HepG2 (cell line): ENCODE measurements at regions not wholly inside any gene's neighbourhood (a gene's known extent, or its start where the extent isn't known, plus 50 kb on each side); places are given as distances from the start of the nearest gene placed in this dataset.

ENCODE experiments used
- CCAR2 ChIP-seq: fragments of 200-400 bp; formaldehyde crosslinking; optimal IDR thresholded peaks from 2 replicates; pipeline ENCODE3; 2018; ENCODE audit warnings: low read depth, mild to moderate bottlenecking, low read length, moderate library complexity
- CEBPG ChIP-seq: IDR thresholded peaks from 2 replicates; pipeline ENCODE4 v1.6.1; 2016
- ETV5 ChIP-seq: IDR thresholded peaks from 2 replicates; pipeline ENCODE4 v1.6.1; 2018; ENCODE audit warnings: missing biosample characterization, missing genetic modification reagents, inconsistent platforms, borderline replicate concordance
- FOXP1 ChIP-seq, 2 experiments: fragments of 450-650 bp in 1 of 2; IDR thresholded peaks; 2 replicates each; pipeline ENCODE4 v1.6.1; 2017 to 2018; ENCODE audit warnings: antibody characterized with exemption in 1 of 2
- GLI4 ChIP-seq: sonication (generic); formaldehyde crosslinking; IDR thresholded peaks from 2 replicates; pipeline ENCODE4 v1.5.1; 2020; ENCODE audit warnings: missing genetic modification reagents, mild to moderate bottlenecking, moderate library complexity, borderline replicate concordance
- HDAC1 ChIP-seq: sonication (generic); formaldehyde crosslinking; IDR thresholded peaks from 2 replicates; pipeline ENCODE4 v1.5.1; 2020; ENCODE audit warnings: mild to moderate bottlenecking, missing genetic modification reagents
- HOXA3 ChIP-seq: sonication (generic); formaldehyde crosslinking; IDR thresholded peaks from 2 replicates; pipeline ENCODE4 v1.5.0; 2020; ENCODE audit warnings: missing genetic modification reagents
- MAFK ChIP-seq, 2 experiments: IDR thresholded peaks in 1 of 2; conservative IDR thresholded peaks in 1 of 2; 2 replicates each; pipeline ENCODE4 v1.6.1; 2011; ENCODE audit warnings: improper control_type of control experiment in 2 of 2, low read length in 2 of 2
- MED1 ChIP-seq: sonication (generic); formaldehyde crosslinking; IDR thresholded peaks from 2 replicates; pipeline ENCODE4 v1.4.0; 2020; ENCODE audit warnings: missing genetic modification reagents
- PHF21A ChIP-seq: sonication (generic); formaldehyde crosslinking; IDR thresholded peaks from 2 replicates; pipeline ENCODE4 v1.5.0; 2020; ENCODE audit warnings: mild to moderate bottlenecking, missing genetic modification reagents
- PTBP1 ChIP-seq: fragments of 200-400 bp; formaldehyde crosslinking; IDR thresholded peaks from 2 replicates; pipeline ENCODE4 v1.6.1; 2018; ENCODE audit warnings: low read length, low read depth; ENCODE audit not compliant: poor library complexity, severe bottlenecking
- SALL1 ChIP-seq: sonication (generic); formaldehyde crosslinking; IDR thresholded peaks from 2 replicates; pipeline ENCODE4 v1.8.0; 2022; ENCODE audit warnings: mild to moderate bottlenecking, missing genetic modification reagents
- ZEB1 ChIP-seq: IDR thresholded peaks from 2 replicates; pipeline ENCODE4 v1.6.1; 2012; ENCODE audit warnings: mild to moderate bottlenecking, low read depth, inconsistent platforms; ENCODE audit not compliant: insufficient replicate concordance
- ZFY ChIP-seq: sonication (generic); formaldehyde crosslinking; IDR thresholded peaks from 2 replicates; pipeline ENCODE4 v1.4.0; 2020; ENCODE audit warnings: missing genetic modification reagents
- ZNF747 ChIP-seq: sonication (generic); formaldehyde crosslinking; IDR thresholded peaks from 2 replicates; pipeline ENCODE4 v1.8.1; 2023; ENCODE audit warnings: missing genetic modification reagents, mild to moderate bottlenecking, borderline replicate concordance
- ZNF749 ChIP-seq: sonication (generic); formaldehyde crosslinking; IDR thresholded peaks from 2 replicates; pipeline ENCODE4 v1.8.0; 2022; ENCODE audit warnings: mild to moderate bottlenecking, missing genetic modification reagents, moderate library complexity, borderline replicate concordance
- ZSCAN20 ChIP-seq: sonication (generic); formaldehyde crosslinking; IDR thresholded peaks from 2 replicates; pipeline ENCODE4 v1.4.0; 2020; ENCODE audit warnings: missing genetic modification reagents, mild to moderate bottlenecking, borderline replicate concordance
- TF ChIP-seq, protein P1 (sequence below): sonication (generic); formaldehyde crosslinking; IDR thresholded peaks from 2 replicates; pipeline ENCODE4 v1.4.0; 2020; ENCODE audit warnings: missing genetic modification reagents
- TF ChIP-seq, protein P2 (sequence below): IDR thresholded peaks from 2 replicates; pipeline ENCODE4 v1.6.1; 2016

DNA sequence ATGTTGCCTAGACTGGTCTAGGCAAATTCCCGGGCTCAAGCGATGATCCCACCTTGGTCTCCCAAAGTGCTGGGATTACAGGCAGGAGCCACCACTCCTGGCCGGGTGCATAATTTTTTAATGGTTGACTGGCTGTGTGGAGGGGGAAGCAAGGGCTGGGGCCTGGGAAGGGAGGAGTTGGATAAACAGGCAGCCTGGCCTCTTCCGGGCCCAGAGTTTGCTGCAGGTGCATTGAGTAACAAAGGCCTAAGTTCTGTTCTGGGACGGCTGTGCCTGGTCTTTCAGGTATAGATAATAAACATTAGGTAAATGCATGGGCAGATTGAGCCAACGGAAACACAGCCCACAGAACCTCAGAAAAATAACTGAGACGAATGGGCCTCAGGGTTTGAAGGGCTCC, 191.3 kb upstream of the TBX3 start (continued):
- TF ChIP-seq, protein P1, sequence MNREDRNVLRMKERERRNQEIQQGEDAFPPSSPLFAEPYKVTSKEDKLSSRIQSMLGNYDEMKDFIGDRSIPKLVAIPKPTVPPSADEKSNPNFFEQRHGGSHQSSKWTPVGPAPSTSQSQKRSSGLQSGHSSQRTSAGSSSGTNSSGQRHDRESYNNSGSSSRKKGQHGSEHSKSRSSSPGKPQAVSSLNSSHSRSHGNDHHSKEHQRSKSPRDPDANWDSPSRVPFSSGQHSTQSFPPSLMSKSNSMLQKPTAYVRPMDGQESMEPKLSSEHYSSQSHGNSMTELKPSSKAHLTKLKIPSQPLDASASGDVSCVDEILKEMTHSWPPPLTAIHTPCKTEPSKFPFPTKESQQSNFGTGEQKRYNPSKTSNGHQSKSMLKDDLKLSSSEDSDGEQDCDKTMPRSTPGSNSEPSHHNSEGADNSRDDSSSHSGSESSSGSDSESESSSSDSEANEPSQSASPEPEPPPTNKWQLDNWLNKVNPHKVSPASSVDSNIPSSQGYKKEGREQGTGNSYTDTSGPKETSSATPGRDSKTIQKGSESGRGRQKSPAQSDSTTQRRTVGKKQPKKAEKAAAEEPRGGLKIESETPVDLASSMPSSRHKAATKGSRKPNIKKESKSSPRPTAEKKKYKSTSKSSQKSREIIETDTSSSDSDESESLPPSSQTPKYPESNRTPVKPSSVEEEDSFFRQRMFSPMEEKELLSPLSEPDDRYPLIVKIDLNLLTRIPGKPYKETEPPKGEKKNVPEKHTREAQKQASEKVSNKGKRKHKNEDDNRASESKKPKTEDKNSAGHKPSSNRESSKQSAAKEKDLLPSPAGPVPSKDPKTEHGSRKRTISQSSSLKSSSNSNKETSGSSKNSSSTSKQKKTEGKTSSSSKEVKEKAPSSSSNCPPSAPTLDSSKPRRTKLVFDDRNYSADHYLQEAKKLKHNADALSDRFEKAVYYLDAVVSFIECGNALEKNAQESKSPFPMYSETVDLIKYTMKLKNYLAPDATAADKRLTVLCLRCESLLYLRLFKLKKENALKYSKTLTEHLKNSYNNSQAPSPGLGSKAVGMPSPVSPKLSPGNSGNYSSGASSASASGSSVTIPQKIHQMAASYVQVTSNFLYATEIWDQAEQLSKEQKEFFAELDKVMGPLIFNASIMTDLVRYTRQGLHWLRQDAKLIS (CRISPR knock-in tag), result no peak
- TF ChIP-seq CEBPG (CRISPR knock-in tag) (peak; percentile 62; the same call in 1 of the 2 replicates), ZFY (CRISPR knock-in tag) (peak; percentile 59), ZNF747 (CRISPR knock-in tag) (no peak), ZEB1 (peak; percentile 54), PTBP1 (no peak), HOXA3 (CRISPR knock-in tag) (0 out of 2 replicates have a peak, but pooled peaks have one; percentile 28), FOXP1 (IDR thresholded peaks at IDR 0.05) (no peak), FOXP1 (CRISPR knock-in tag; IDR thresholded peaks at IDR 0.05) (peak; percentile 17; the same call in 1 of the 2 replicates), ZNF749 (no peak), ZSCAN20 (CRISPR knock-in tag) (0 out of 2 replicates have a peak, but pooled peaks have one; percentile 12), CCAR2 (no peak), ETV5 (CRISPR knock-in tag) (peak; percentile 57; the same call in 1 of the 2 replicates), GLI4 (no peak), SALL1 (CRISPR knock-in tag) (peak; percentile 41; the same call in 1 of the 2 replicates), MAFK (conservative IDR thresholded peaks at IDR 0.05 in 1 of 2, IDR thresholded peaks at IDR 0.05 in 1 of 2; ENCODE audit: low read length in 2 of 2) (no peak), MED1 (CRISPR knock-in tag) (0 out of 2 replicates have a peak, but pooled peaks have one; percentile 19), HDAC1 (CRISPR knock-in tag) (no peak; the same call in 1 of the 2 replicates), PHF21A (peak; percentile 82)
- TF ChIP-seq, protein P2, sequence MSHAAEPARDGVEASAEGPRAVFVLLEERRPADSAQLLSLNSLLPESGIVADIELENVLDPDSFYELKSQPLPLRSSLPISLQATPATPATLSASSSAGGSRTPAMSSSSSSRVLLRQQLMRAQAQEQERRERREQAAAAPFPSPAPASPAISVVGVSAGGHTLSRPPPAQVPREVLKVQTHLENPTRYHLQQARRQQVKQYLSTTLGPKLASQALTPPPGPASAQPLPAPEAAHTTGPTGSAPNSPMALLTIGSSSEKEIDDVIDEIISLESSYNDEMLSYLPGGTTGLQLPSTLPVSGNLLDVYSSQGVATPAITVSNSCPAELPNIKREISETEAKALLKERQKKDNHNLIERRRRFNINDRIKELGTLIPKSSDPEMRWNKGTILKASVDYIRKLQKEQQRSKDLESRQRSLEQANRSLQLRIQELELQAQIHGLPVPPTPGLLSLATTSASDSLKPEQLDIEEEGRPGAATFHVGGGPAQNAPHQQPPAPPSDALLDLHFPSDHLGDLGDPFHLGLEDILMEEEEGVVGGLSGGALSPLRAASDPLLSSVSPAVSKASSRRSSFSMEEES (CRISPR knock-in tag), result no peak
